Spinal cord (tissue), 9 donors: ENCODE measurements at regions not wholly inside any gene's neighbourhood (a gene's known extent, or its start where the extent isn't known, plus 50 kb on each side); places are given as distances from the start of the nearest gene placed in this dataset.

ENCODE experiments used
- DNase-seq, 6 donors: peaks; one replicate each; pipeline versions ENCODE4 v3.0.0 to v3.0.0-alpha.2; 2013 to 2015; ENCODE audit warnings: low spot score in 6 of 6, low read depth in 4 of 6
- H3K27ac ChIP-seq: one replicate; pipeline ENCODE4 v1.5.1; 2013; ENCODE audit warnings: low read depth, low read length, control low read depth
- H3K27me3 ChIP-seq: one replicate; pipeline ENCODE4 v1.6.1; 2013; ENCODE audit warnings: low read length; ENCODE audit not compliant: control insufficient read depth, insufficient read depth
- H3K36me3 ChIP-seq: one replicate; pipeline ENCODE4 v1.6.1; 2013; ENCODE audit warnings: low read length; ENCODE audit not compliant: control insufficient read depth, insufficient read depth
- H3K4me1 ChIP-seq: one replicate; pipeline ENCODE4 v1.6.1; 2013; ENCODE audit warnings: low read length; ENCODE audit not compliant: control insufficient read depth, insufficient read depth
- H3K4me3 ChIP-seq: one replicate; pipeline ENCODE4 v1.5.1; 2013; ENCODE audit warnings: low read depth, low read length, control low read depth
- H3K9me3 ChIP-seq: one replicate; pipeline ENCODE4 v1.6.1; 2013; ENCODE audit warnings: low read length; ENCODE audit not compliant: control insufficient read depth, insufficient read depth
- WGBS: methylation state at CpG from one replicate; pipeline ENCODE4 v1.1.5; 2013; ENCODE audit warnings: missing lambda C conversion rate; ENCODE audit not compliant: insufficient coverage; 5-methylcytosine and 5-hydroxymethylcytosine counted together
- donor health status: healthy.

- no peaks in the 10 kb centered on the region for H3K36me3 ChIP-seq
- no peak overlapping the region for H3K4me3 ChIP-seq
- H3K27ac ChIP-seq: no peak overlapping the region
- no peak for DNase-seq
- peaks cover 2% of the 10 kb centered on the region for H3K9me3 ChIP-seq
- H3K4me1 ChIP-seq: no peaks in the 10 kb centered on the region
- no peaks in the 10 kb centered on the region for H3K27me3 ChIP-seq
Measured at GRCh38 chr21:35906586-35906985, 153.7 kb downstream of the SETD4 start.

GRCh38 chr21:35905963-35906345, 154.4 kb downstream of the SETD4 start:
- Histone ChIP-seq H3K27me3 (no peaks in the 10 kb centered on the region), H3K9me3 (peaks cover 2% of the 10 kb centered on the region), H3K36me3 (no peaks in the 10 kb centered on the region), H3K4me3 (no peak overlapping the region), H3K27ac (no peak overlapping the region), H3K4me1 (no peaks in the 10 kb centered on the region)
- no peak for DNase-seq
- WGBS: 93% methylated on average over 2 of the region's 8 CpGs

GRCh38 chr21:35905096-35905962, 155.0 kb downstream of the SETD4 start:
- Histone ChIP-seq H3K4me1 (no peaks in the 10 kb centered on the region), H3K27ac (no peak overlapping the region), H3K27me3 (no peaks in the 10 kb centered on the region), H3K9me3 (no peaks in the 10 kb centered on the region), H3K4me3 (no peak overlapping the region), H3K36me3 (no peaks in the 10 kb centered on the region)
- no peak for DNase-seq
- WGBS: 91% methylated on average over 11 of the region's 11 CpGs

- peak in 1 of 6 donors; percentile 60 for DNase-seq
- H3K4me1 ChIP-seq: no peaks in the 10 kb centered on the region
- H3K36me3 ChIP-seq: no peaks in the 10 kb centered on the region
- no peaks in the 10 kb centered on the region for H3K9me3 ChIP-seq
- WGBS: no CpG with 5 or more reads among the region's 4 CpGs
- H3K27me3 ChIP-seq: no peaks in the 10 kb centered on the region
- H3K27ac ChIP-seq: no peak overlapping the region
- H3K4me3 ChIP-seq: no peak overlapping the region
Measured at GRCh38 chr21:35900539-35900938, 159.8 kb downstream of the SETD4 start.

- whole genome bisulfite sequencing: 92% methylated on average over 2 of the region's 3 CpGs
- Histone ChIP-seq H3K27ac (no peak overlapping the region), H3K36me3 (no peaks in the 10 kb centered on the region), H3K4me1 (no peaks in the 10 kb centered on the region), H3K4me3 (no peak overlapping the region), H3K9me3 (no peaks in the 10 kb centered on the region), H3K27me3 (no peaks in the 10 kb centered on the region)
- no peak for DNase-seq
Measured at GRCh38 chr21:35896060-35896459, 164.3 kb downstream of the SETD4 start.

- Histone ChIP-seq H3K9me3 (no peaks in the 10 kb centered on the region), H3K4me3 (no peak overlapping the region), H3K27ac (no peak overlapping the region), H3K27me3 (no peaks in the 10 kb centered on the region), H3K36me3 (no peaks in the 10 kb centered on the region), H3K4me1 (no peaks in the 10 kb centered on the region)
- DNase-seq: no peak
- no CpG with 5 or more reads among the region's 2 CpGs for WGBS
Measured at GRCh38 chr21:35895598-35895997, 164.7 kb downstream of the SETD4 start.

GRCh38 chr21:35893156-35893555, 167.2 kb downstream of the SETD4 start:
- Histone ChIP-seq H3K36me3 (no peaks in the 10 kb centered on the region), H3K4me3 (no peak overlapping the region), H3K27me3 (no peaks in the 10 kb centered on the region), H3K27ac (no peak overlapping the region), H3K9me3 (no peaks in the 10 kb centered on the region), H3K4me1 (no peaks in the 10 kb centered on the region)
- DNase-seq: no peak
- WGBS: 90% methylated on average over 2 of the region's 3 CpGs

GRCh38 chr21:35886887-35887286, 173.4 kb downstream of the SETD4 start:
- DNase-seq: no peak
- H3K4me3 ChIP-seq: no peak overlapping the region
- 96% methylated on average over 37 of the region's 40 CpGs for WGBS
- no peaks in the 10 kb centered on the region for H3K4me1 ChIP-seq
- H3K9me3 ChIP-seq: peaks cover 3% of the 10 kb centered on the region
- H3K36me3 ChIP-seq: no peaks in the 10 kb centered on the region
- no peaks in the 10 kb centered on the region for H3K27me3 ChIP-seq
- no peak overlapping the region for H3K27ac ChIP-seq

GRCh38 chr21:35885942-35886541, 174.3 kb downstream of the SETD4 start:
- 96% methylated on average over 6 of the region's 7 CpGs for WGBS
- Histone ChIP-seq H3K36me3 (no peaks in the 10 kb centered on the region), H3K4me1 (no peaks in the 10 kb centered on the region), H3K27ac (no peak overlapping the region), H3K9me3 (peaks cover 3% of the 10 kb centered on the region), H3K27me3 (no peaks in the 10 kb centered on the region), H3K4me3 (no peak overlapping the region)
- DNase-seq: no peak

GRCh38 chr21:35882791-35883240, 177.5 kb downstream of the SETD4 start:
- no peak overlapping the region for H3K27ac ChIP-seq
- H3K9me3 ChIP-seq: peaks cover 3% of the 10 kb centered on the region
- DNase-seq: no peak
- H3K4me3 ChIP-seq: no peak overlapping the region
- no peaks in the 10 kb centered on the region for H3K36me3 ChIP-seq
- 18% methylated on average over 9 of the region's 10 CpGs for WGBS
- H3K27me3 ChIP-seq: no peaks in the 10 kb centered on the region
- no peaks in the 10 kb centered on the region for H3K4me1 ChIP-seq
